Thoracic aorta (tissue), 2 donors: ENCODE measurements at regions not wholly inside any gene's neighbourhood (a gene's known extent, or its start where the extent isn't known, plus 50 kb on each side); places are given as distances from the start of the nearest gene placed in this dataset.
A peak's percentile ranks its signal among the peaks of the same experiment; 100 is the strongest.

ENCODE experiments used
- ATAC-seq: fragments of 150-250 bp; one replicate; pipeline ENCODE4 v1.8.0; 2017; ENCODE audit warnings: low read depth; ENCODE audit not compliant: insufficient number of reproducible peaks, low FRiP score
- DNase-seq: peaks from one replicate; pipeline ENCODE4 v3.0.0-alpha.2; 2020; ENCODE audit warnings: low spot score
- H3K27ac ChIP-seq, 2 donors: fragments of 200-600 bp; sonication (generic); 1 replicate in 1 of 2; 2 replicates in 1 of 2; pipeline ENCODE4 v1.5.1; 2016; ENCODE audit warnings: mild to moderate bottlenecking in 2 of 2, moderate library complexity in 2 of 2
- H3K27me3 ChIP-seq: fragments of 200-600 bp; sonication (generic); replicated peaks from 2 replicates; pipeline ENCODE4 v1.6.0; 2016; ENCODE audit warnings: mild to moderate bottlenecking; ENCODE audit not compliant: insufficient read depth
- H3K36me3 ChIP-seq: fragments of 200-600 bp; sonication (generic); one replicate; pipeline ENCODE4 v1.5.1; 2016
- H3K4me1 ChIP-seq, 2 donors: fragments of 200-600 bp; sonication (generic); 1 replicate in 1 of 2; 2 replicates in 1 of 2; pipeline versions ENCODE4 v1.5.1 to v1.6.0; 2016; ENCODE audit warnings: low read depth in 2 of 2, mild to moderate bottlenecking in 1 of 2; ENCODE audit not compliant: control insufficient read depth in 1 of 2
- H3K4me3 ChIP-seq: fragments of 200-600 bp; sonication (generic); 2 replicates; pipeline ENCODE4 v1.5.1; 2016; ENCODE audit warnings: mild to moderate bottlenecking
- H3K9me3 ChIP-seq: fragments of 200-600 bp; sonication (generic); 2 replicates; pipeline ENCODE4 v1.5.1; 2016
- TF ChIP-seq, protein P1 (sequence below): fragments of 200-600 bp; sonication (generic); IDR thresholded peaks from one replicate; pipeline ENCODE4 v1.5.1; 2019; ENCODE audit warnings: antibody characterized with exemption

- Histone ChIP-seq H3K27me3 (no peaks in the 10 kb centered on the region), H3K4me1 (peaks cover 0 to 9% of the 10 kb centered on the region in 2 donors), H3K4me3 (no peak overlapping the region), H3K27ac (no peak overlapping the region), H3K9me3 (no peaks in the 10 kb centered on the region), H3K36me3 (no peaks in the 10 kb centered on the region)
- TF ChIP-seq, protein P1, sequence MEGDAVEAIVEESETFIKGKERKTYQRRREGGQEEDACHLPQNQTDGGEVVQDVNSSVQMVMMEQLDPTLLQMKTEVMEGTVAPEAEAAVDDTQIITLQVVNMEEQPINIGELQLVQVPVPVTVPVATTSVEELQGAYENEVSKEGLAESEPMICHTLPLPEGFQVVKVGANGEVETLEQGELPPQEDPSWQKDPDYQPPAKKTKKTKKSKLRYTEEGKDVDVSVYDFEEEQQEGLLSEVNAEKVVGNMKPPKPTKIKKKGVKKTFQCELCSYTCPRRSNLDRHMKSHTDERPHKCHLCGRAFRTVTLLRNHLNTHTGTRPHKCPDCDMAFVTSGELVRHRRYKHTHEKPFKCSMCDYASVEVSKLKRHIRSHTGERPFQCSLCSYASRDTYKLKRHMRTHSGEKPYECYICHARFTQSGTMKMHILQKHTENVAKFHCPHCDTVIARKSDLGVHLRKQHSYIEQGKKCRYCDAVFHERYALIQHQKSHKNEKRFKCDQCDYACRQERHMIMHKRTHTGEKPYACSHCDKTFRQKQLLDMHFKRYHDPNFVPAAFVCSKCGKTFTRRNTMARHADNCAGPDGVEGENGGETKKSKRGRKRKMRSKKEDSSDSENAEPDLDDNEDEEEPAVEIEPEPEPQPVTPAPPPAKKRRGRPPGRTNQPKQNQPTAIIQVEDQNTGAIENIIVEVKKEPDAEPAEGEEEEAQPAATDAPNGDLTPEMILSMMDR, result no peak
- no peak for ATAC-seq
- DNase-seq, result no peak
Measured at GRCh38 chr17:77765292-77765691, 193.2 kb upstream of the TNRC6C start.

GRCh38 chr17:77767148-77767547 lies 191.4 kb upstream of the TNRC6C start:
- DNase-seq (no peak), ATAC-seq (no peak)
- TF ChIP-seq, protein P1, result no peak
- Histone ChIP-seq H3K9me3 (no peaks in the 10 kb centered on the region), H3K27me3 (no peaks in the 10 kb centered on the region), H3K36me3 (no peaks in the 10 kb centered on the region), H3K27ac (no peak overlapping the region), H3K4me3 (no peak overlapping the region), H3K4me1 (peaks cover 0 to 9% of the 10 kb centered on the region in 2 donors)

DNA sequence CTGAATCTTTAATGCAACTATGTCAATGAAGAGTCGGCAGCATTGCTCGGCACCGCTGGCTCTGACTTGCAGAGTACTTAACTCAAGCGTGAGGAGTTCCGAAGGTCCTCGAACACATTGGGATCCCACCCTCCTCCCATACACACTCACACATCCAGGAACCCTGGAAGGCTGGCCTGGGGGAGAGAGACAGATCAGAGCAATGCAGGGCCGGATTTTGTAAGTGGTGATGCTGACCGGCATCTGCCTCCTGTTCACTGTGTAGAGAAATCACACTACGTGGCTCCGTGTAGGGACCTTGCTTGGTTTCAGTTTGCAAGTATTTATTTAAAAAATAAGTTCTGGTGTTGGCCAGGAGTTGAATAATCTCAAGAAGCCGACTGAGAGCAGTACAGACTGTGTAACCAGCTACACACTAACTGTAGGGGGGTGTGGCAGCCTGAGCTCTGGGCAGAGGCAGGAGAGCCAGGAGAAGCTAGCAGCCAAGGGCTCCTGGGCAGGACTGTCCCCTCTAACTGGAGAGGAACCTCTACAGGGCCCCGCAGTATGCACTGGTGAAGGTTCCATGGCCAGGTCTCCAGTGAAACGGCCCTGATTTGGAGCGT lies 190.2 kb upstream of the TNRC6C start:
- DNase-seq (no peak), ATAC-seq (no peak)
- no peaks in the 10 kb centered on the region for H3K9me3 ChIP-seq
- peaks cover 0 to 9% of the 10 kb centered on the region in 2 donors for H3K4me1 ChIP-seq
- no peaks in the 10 kb centered on the region for H3K27me3 ChIP-seq
- H3K4me3 ChIP-seq, result peak overlapping the region; percentile 44
- TF ChIP-seq, protein P1, result no peak
- H3K27ac ChIP-seq, result no peak overlapping the region
- H3K36me3 ChIP-seq, result no peaks in the 10 kb centered on the region

GRCh38 chr17:77769215-77769614 lies 189.3 kb upstream of the TNRC6C start:
- H3K27me3 ChIP-seq, result no peaks in the 10 kb centered on the region
- TF ChIP-seq, protein P1, result no peak
- H3K27ac ChIP-seq, result no peak overlapping the region
- H3K36me3 ChIP-seq, result no peaks in the 10 kb centered on the region
- H3K9me3 ChIP-seq, result no peaks in the 10 kb centered on the region
- no peak overlapping the region for H3K4me3 ChIP-seq
- ATAC-seq (no peak), DNase-seq (no peak)
- peaks cover 0 to 9% of the 10 kb centered on the region in 2 donors for H3K4me1 ChIP-seq

- no peaks in the 10 kb centered on the region for H3K27me3 ChIP-seq
- no peak overlapping the region for H3K27ac ChIP-seq
- peaks cover 0 to 9% of the 10 kb centered on the region in 2 donors for H3K4me1 ChIP-seq
- no peak overlapping the region for H3K4me3 ChIP-seq
- no peaks in the 10 kb centered on the region for H3K36me3 ChIP-seq
- H3K9me3 ChIP-seq, result no peaks in the 10 kb centered on the region
- TF ChIP-seq, protein P1, result no peak
- ATAC-seq (no peak), DNase-seq (no peak)
Measured at GRCh38 chr17:77769762-77770161, 188.7 kb upstream of the TNRC6C start.
